ENCODE measurements at regions not wholly inside any gene's neighbourhood (a gene's known extent, or its start where the extent isn't known, plus 50 kb on each side); places are given as distances from the start of the nearest gene placed in this dataset.

- intact Hi-C loops (cut with DNase I) = no loop called here
- H3K4me3 ChIP-seq = no peak overlapping the region
- no peak for TF ChIP-seq CTCF (IDR thresholded peaks at IDR 0.05)
- peaks cover 5% of the 10 kb centered on the region for H3K4me1 ChIP-seq
- ATAC-seq = no peak
- no peaks in the 10 kb centered on the region for H3K27me3 ChIP-seq
- H3K36me3 ChIP-seq (replicated peaks in 1 of 2; ENCODE audit: insufficient read depth in 1 of 2, low read depth in 2 of 2) = no peaks in the 10 kb centered on the region
- H3K27ac ChIP-seq = no peak overlapping the region
- H3K9me3 ChIP-seq = no peaks in the 10 kb centered on the region
- DNase-seq = no peak
These were observed 102.3 kb downstream of the NOC3L start for GRCh38 chr10:94260455-94260854.

DNA sequence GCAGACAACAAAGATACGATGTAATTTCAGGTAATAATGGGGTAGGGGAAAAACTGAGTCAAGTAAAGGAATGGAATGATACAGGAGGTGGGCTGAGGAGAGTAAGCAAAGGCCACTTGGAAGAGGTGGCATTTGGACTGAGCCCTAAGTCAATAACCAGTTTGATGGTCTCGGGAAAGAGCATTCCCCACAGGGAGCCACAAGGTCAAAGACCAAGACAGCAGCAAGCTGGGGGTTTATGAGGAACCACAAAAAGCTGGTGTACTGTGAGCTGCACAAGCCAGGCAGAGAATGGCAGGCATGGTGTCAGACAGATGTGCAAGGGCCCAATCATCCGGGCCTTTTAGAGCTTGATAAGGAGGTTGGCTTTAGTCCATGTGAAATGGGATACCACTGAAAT is 98.7 kb downstream of the NOC3L start:
- H3K36me3 ChIP-seq (replicated peaks in 1 of 2; ENCODE audit: insufficient read depth in 1 of 2, low read depth in 2 of 2) = no peaks in the 10 kb centered on the region
- DNase-seq (peak in 1 of 4 donors; percentile 20), ATAC-seq (no peak)
- no peaks in the 10 kb centered on the region for H3K9me3 ChIP-seq
- no peak overlapping the region for H3K4me3 ChIP-seq
- intact Hi-C loops (cut with DNase I) = no loop called here
- H3K4me1 ChIP-seq = peaks cover 34% of the 10 kb centered on the region
- H3K27me3 ChIP-seq = no peaks in the 10 kb centered on the region
- H3K27ac ChIP-seq = no peak overlapping the region
- TF ChIP-seq POLR2A (IDR thresholded peaks at IDR 0.05) (no peak), CTCF (IDR thresholded peaks at IDR 0.05) (no peak)
- whole genome bisulfite sequencing, 2 donors = 44 to 57% methylated on average over 3 of the region's 3 CpGs

DNA sequence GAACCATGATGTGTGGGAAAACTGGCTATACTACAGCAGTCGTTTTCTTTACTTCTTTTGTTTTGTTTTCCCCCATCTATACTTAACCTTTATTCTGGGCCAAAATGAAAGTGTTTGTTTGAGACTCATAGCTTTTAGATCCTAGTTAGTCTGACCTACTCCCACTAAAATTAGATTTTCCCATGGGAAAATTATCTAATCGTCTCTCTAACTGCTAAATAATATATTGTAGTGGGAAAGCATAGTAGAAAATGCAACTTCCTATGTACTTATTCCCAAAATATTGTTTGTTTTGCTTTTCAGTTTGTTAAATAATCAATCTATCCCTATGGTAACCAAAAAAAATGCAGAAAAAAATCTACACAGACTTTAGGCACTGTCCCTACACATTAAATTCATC is 96.6 kb downstream of the NOC3L start:
- no peak for TF ChIP-seq CTCF (IDR thresholded peaks at IDR 0.05)
- no peak for TF ChIP-seq POLR2A (IDR thresholded peaks at IDR 0.05)
- no peak for DNase-seq
- no peak for ATAC-seq
- H3K4me1 ChIP-seq = peaks cover 36% of the 10 kb centered on the region
- no peak overlapping the region for H3K27ac ChIP-seq
- no peaks in the 10 kb centered on the region for H3K36me3 ChIP-seq (replicated peaks in 1 of 2; ENCODE audit: insufficient read depth in 1 of 2, low read depth in 2 of 2)
- H3K4me3 ChIP-seq = no peak overlapping the region
- no peaks in the 10 kb centered on the region for H3K9me3 ChIP-seq
- WGBS, 2 donors = 19 to 28% methylated on average over 2 of the region's 2 CpGs
- no peaks in the 10 kb centered on the region for H3K27me3 ChIP-seq
- intact Hi-C loops (cut with DNase I) = no loop called here

- Histone ChIP-seq H3K4me3 (no peak overlapping the region), H3K9me3 (no peaks in the 10 kb centered on the region), H3K27ac (peak overlapping the region in 3 of 4 donors; percentile 23 to 53 (median 42)), H3K27me3 (no peaks in the 10 kb centered on the region), H3K36me3 (replicated peaks in 1 of 2; ENCODE audit: insufficient read depth in 1 of 2, low read depth in 2 of 2) (no peaks in the 10 kb centered on the region), H3K4me1 (peaks cover 44% of the 10 kb centered on the region)
- intact Hi-C loops (cut with DNase I) = no loop called here
- DNase-seq = peak; percentile 13 to 51 (median 38)
- WGBS, 2 donors = 24 to 37% methylated on average over 6 of the region's 6 CpGs
- TF ChIP-seq POLR2A (IDR thresholded peaks at IDR 0.05) (no peak), CTCF (IDR thresholded peaks at IDR 0.05) (no peak)
- ATAC-seq = peak; percentile 65
These were observed 94.1 kb downstream of the NOC3L start for GRCh38 chr10:94268652-94269051.

- ATAC-seq = peak; percentile 53
- H3K27ac ChIP-seq = peak overlapping the region in 2 of 4 donors; percentile 44 to 65
These were observed 88.5 kb downstream of the NOC3L start for GRCh38 chr10:94274142-94274787.

More at GRCh38 chr10:94274142-94274787, 88.5 kb downstream of the NOC3L start:
- TF ChIP-seq CTCF (IDR thresholded peaks at IDR 0.05) (no peak), POLR2A (IDR thresholded peaks at IDR 0.05) (no peak)
- 53 to 58% methylated on average over 6 of the region's 6 CpGs for WGBS, 2 donors
- Histone ChIP-seq H3K36me3 (replicated peaks in 1 of 2; ENCODE audit: insufficient read depth in 1 of 2, low read depth in 2 of 2) (no peaks in the 10 kb centered on the region), H3K27me3 (no peaks in the 10 kb centered on the region), H3K4me1 (peaks cover 58% of the 10 kb centered on the region), H3K4me3 (no peak overlapping the region), H3K9me3 (no peaks in the 10 kb centered on the region)
- intact Hi-C loops (cut with DNase I) = no loop called here
- DNase-seq = peak in 3 of 4 donors; percentile 27 to 43 (median 41)

Data from body of pancreas (tissue), 4 donors.